ENCODE measurements at regions not wholly inside any gene's neighbourhood (a gene's known extent, or its start where the extent isn't known, plus 50 kb on each side); places are given as distances from the start of the nearest gene placed in this dataset.
A peak's percentile ranks its signal among the peaks of the same experiment; 100 is the strongest.

DNA sequence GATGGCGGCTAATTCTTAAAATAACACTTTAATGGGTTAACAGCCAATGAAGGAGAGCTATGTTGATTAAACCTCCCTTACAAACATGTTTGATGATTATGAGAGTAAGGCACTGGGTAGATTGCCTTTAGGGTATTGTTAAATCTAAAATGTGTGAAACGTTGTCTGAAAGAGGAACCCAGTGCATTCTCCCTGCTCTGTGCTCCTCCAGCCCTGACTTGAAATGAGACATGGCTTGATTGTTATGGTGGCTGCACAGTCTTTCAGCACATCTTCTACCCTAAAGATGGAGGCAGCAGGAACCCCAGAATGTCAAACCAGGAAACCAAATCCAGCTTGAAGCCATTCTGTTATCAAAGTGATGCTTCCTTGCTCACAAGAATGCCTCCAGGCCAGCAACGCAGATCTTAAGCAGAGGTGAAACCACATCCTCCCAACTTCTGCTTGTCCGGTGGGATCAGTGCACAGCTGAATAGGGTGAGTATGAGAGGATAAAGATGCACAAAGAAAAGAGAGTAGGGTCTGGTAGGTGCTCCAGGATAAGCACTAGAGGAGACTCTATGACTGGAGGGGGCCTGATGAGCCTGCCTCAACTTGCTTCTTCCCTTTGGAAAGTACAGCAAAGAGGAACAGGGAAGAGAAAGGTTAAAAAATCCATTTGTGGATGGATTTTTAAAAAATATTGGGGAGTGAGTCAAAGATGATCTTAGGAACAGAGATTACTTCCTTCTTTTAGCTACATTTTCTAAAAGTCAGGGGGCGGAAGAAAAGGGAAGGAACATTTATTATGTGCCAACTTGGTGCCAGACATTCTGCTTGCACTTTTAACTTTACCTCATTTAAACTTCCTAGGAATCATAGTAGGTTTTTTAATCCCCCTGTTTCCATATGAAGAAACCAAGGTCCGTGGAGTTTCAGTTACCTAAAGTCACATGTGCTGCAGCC lies 523.0 kb downstream of the TXNL1 start:
- ATAC-seq: no peak

GRCh38 chr18:56112984-56113383 lies 525.0 kb upstream of the TCF4 start:
- peak in 2 of 4 donors; percentile 22 to 28 for ATAC-seq

More for the DNA sequence above, 523.0 kb downstream of the TXNL1 start:
- Histone ChIP-seq H3K4me1 (peaks cover 0 to 25% (median 5%) of the 10 kb centered on the region in 12 donors), H3K4me3 (no peak overlapping the region), H3K27ac (peak overlapping the region in 1 of 12 donors; percentile 3), H3K27me3 (no peaks in the 10 kb centered on the region), H3K9me3 (no peaks in the 10 kb centered on the region), H3K36me3 (no peaks in the 10 kb centered on the region)
- DNase-seq: no peak
- 82 to 91% (median 87%) methylated on average over 6 of the region's 6 CpGs for WGBS, 4 donors
- intact Hi-C loops (cut with DNase I): no loop called here
- no peak for TF ChIP-seq POLR2A (IDR thresholded peaks at IDR 0.05)
- TF ChIP-seq CTCF (IDR thresholded peaks at IDR 0.05): no peak

DNA sequence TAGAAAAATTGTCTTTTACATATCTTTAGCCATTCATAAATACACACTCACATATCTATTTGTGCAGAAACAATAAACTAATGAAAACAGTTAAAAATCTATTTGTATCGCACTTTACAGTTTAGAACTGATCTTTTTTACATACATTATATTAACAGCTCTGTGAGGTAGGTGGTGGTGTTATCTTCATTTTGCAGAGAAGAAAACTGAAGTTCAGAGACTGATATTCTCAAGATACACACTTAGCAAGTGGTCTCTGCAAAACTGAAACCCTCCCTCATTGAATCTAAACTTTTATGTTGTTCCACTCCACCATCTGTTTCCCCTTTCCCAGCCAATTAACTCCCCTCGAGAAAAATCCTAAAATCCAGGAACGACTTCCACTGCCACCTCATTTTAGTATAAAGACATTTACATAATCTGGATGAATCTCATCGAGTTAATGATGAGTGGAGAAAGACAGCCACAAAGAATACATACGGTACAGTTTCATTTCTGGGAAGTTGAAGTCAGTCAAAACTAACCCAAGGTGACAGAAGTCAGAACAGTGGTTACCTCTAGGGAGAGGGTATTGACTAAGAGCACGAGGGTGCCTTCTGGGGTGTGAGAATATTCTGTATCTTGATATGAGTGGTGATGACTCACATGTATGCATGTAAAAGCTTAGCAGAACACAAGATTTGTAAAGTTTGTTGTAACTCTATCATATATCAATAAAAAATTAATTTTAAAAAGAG lies 524.2 kb upstream of the TCF4 start:
- 65 to 78% (median 69%) methylated on average over 6 of the region's 6 CpGs for WGBS, 4 donors
- no peak for TF ChIP-seq POLR2A (IDR thresholded peaks at IDR 0.05)
- no peak for TF ChIP-seq CTCF (IDR thresholded peaks at IDR 0.05)

More at GRCh38 chr18:56112984-56113383, 525.0 kb upstream of the TCF4 start:
- intact Hi-C loops (cut with DNase I): no loop called here
- no peaks in the 10 kb centered on the region for H3K9me3 ChIP-seq
- no peak for TF ChIP-seq POLR2A (IDR thresholded peaks at IDR 0.05)
- H3K36me3 ChIP-seq: no peaks in the 10 kb centered on the region
- H3K4me1 ChIP-seq: peaks cover 0 to 32% (median 5%) of the 10 kb centered on the region in 12 donors
- DNase-seq: no peak
- WGBS, 4 donors: 59 to 76% (median 69%) methylated on average over 1 of the region's 1 CpG
- no peaks in the 10 kb centered on the region for H3K27me3 ChIP-seq
- H3K27ac ChIP-seq: peak overlapping the region in 5 of 12 donors; percentile 16 to 51 (median 23)
- H3K4me3 ChIP-seq: no peak overlapping the region

GRCh38 chr18:56109757-56110156 lies 521.8 kb upstream of the TCF4 start:
- TF ChIP-seq POLR2A (IDR thresholded peaks at IDR 0.05) (no peak), CTCF (IDR thresholded peaks at IDR 0.05) (no peak)
- Histone ChIP-seq H3K4me1 (peaks cover 0 to 35% (median 5%) of the 10 kb centered on the region in 12 donors), H3K27ac (peak overlapping the region in 1 of 12 donors; percentile 9), H3K9me3 (peaks cover 0 to 7% (median under 1%) of the 10 kb centered on the region in 12 donors), H3K36me3 (no peaks in the 10 kb centered on the region), H3K27me3 (no peaks in the 10 kb centered on the region), H3K4me3 (no peak overlapping the region)
- intact Hi-C loops (cut with DNase I): no loop called here
- ATAC-seq: no peak
- WGBS, 4 donors: 73 to 88% (median 87%) methylated on average over 5 of the region's 5 CpGs
- DNase-seq: no peak

More for the DNA sequence above, 524.2 kb upstream of the TCF4 start:
- Histone ChIP-seq H3K36me3 (no peaks in the 10 kb centered on the region), H3K4me1 (peaks cover 0 to 35% (median 5%) of the 10 kb centered on the region in 12 donors), H3K27me3 (no peaks in the 10 kb centered on the region), H3K4me3 (no peak overlapping the region), H3K9me3 (no peaks in the 10 kb centered on the region), H3K27ac (peak overlapping the region in 1 of 12 donors; percentile 44)
- DNase-seq (no peak), ATAC-seq (no peak)
- intact Hi-C loops (cut with DNase I): no loop called here
